NCI-H524 treated with DMSO at 0.1 percent for 48 hours (cell line): ENCODE measurements at regions not wholly inside any gene's neighbourhood (a gene's known extent, or its start where the extent isn't known, plus 50 kb on each side); places are given as distances from the start of the nearest gene placed in this dataset.
"Not testable (repeated sequence)": the region's sequence is repeated elsewhere in the genome, so short reads cannot be mapped to it uniquely, and the experiment has no call there.

Experiments
- DNase-seq: peaks from one replicate; lab custom pipeline; 2025; lab: John Stamatoyannopoulos, UW

DNA sequence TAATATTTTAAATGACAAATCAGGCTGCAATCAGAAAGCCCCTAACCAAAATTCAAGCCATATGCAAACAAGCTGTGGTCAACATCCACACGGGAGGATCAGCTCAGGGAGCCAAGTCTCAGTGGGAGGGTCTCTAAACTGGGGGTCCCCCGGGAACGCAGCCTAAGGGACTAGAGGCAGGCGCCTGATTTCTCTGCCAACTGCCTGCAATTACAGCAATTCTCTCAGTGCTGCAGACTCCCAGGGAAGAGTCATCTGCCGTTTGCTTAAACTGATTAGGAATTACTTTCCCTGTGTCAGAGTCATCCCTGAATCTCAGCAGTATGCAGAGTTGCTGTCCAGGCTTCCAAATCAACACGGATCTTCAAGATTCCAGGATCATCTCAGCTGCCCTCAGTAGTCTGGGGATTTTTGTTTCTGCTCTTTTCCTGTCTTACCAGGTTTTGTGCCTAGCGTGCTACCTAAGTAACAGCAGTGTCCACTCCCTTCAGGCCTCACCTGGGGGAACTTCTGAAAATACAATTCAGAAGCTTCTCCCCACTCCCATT is 247.8 kb downstream of the RRAGC start:
- no peak for DNase-seq

DNA sequence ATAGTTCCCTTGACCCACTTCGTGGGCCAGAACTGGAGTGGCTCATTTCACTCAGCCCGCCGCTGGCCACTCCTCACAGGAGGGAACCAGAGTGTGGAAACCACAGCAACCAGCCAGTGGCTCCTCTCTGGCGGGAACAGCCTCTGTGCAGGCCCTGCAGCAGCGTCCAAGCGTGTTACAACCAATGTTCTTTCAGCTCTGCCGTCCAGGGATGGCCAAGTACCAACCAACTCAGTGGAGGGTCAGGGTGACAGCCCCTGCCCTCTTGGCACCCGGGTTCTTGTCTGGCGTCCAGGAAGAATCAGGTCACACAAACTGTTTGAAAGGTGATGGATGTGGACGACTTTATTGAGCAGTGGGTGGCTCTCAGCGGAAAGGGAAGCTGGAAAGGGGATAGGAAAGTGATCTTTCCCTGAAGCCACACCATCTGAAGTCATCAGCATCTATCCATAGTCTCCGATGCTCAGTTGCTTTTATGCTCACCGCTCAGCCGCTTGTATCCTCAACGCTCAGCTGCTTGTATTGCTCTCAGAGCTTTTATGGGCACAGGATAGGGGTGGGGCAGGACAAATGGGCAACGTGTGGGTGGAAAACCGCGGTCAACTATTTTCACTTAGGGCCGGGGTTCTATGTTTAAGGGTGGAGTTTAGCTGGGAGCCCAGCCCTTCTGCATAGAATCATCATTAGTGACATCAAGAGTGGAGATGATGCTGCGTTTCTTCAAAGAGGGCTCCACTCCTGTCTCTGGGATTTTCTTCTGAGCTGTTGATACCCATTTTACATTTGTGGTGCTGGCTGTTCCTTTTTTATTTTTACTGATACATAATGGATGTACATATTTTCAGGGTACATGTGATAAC is 250.2 kb downstream of the RRAGC start:
- no peak for DNase-seq

DNA sequence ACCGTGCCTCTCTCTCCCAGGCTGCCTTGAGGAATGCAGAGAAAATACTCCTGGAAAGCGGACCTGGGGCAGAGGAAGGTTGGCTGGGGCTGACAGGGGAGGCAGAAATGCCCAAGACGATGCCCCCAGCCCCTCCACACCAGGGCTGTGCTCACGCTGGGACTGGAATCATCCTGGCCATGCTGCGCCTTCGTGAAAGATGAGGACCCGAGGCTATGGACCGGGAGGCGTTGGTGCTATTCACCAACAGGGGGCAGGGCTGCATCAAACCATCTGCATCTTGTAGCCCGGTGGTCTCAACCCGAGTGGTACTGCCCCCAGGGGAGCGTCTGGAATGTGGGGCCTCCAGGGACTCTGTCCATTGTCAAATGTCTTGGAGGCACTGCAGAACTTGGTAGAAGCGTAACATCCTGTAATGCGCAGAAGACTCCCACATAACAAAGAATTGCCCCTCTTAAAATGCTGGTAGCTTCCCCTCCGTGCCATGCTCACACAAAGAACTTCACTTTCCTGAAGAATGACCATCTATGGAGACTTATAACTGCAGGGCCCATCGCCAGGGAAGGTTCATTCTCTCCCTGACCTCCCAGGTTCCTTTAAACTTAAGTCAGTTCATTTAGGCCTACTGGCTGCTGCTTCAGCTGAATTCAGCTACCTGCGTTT is 251.2 kb downstream of the RRAGC start:
- DNase-seq: no peak

DNA sequence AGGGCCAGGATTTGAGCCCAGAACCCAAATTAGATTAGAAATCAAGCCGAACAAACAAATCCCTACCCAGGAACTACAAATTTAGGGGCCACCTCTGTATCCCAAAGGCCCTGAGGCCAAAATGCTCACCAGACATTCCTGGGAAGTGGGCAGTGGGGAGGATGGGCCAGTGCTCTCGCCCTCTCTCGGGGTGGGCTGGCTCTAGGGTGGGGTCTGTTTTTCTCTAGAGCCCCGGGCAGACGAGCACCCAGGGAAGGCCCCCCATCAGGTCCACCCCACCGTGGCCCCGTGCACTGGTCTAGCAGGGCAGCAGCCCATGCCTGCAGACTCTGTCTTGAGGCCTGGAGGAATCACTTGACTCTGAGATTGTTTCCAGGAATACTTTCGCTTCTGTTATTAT is 252.0 kb downstream of the RRAGC start:
- no peak for DNase-seq

DNA sequence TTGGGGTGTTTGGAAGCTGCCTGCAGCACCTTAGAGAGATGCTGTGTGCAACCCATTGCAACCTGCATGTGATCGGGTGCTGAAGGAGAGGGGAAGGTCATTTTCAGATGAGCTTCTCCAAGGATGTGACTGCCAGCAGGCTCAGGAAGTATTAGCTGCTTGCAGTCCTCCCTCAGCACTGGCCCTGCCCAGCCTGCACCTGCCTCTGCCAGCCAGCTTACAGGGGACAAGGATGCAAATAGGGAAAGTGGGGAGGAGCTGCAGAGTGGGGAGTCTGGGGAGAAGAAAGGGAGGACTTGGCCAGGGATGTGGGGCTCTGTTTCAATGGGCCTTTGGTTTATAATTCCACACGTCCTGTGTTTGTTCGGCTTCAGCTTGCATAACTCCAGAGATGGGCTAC is 254.5 kb downstream of the RRAGC start:
- DNase-seq: no peak

DNA sequence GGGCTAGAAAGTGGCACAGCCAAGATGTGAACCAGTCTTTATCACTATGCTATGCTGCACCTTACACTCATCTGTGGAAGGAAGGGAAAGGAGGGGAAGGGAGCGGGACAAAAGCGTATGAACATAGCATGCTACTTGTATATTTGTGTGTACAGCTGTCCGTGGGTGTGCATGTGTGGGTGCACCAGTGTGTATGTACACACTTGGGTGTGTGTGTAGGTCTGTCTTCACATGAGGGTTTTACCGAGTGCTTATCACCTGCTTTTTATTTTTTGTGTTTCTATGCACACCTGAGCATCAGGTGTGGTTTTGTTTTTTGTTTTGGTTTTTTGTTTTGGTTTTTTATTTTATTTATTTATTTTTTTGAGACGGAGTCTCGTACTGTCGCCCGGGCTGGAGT is 255.7 kb downstream of the RRAGC start:
- DNase-seq: no peak

DNA sequence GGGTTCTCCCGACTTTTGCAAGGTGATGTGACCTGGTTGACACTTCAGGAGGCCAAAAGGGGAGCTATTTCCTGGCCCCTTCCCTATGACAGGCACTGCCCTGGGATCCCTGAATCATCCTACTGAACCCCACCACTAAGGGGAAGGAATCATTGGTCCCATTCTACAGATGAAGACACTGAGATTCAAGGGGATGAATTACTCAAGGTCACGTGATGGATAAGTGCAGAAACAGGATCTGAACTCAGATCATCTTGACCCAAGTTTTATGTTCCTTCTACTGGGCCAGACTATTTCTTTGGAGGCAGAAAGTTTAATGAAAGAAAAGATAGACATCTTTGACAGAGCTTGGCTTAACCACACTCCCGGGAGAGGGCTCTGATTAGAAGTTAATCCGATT is 258.7 kb downstream of the RRAGC start:
- DNase-seq: no peak

DNA sequence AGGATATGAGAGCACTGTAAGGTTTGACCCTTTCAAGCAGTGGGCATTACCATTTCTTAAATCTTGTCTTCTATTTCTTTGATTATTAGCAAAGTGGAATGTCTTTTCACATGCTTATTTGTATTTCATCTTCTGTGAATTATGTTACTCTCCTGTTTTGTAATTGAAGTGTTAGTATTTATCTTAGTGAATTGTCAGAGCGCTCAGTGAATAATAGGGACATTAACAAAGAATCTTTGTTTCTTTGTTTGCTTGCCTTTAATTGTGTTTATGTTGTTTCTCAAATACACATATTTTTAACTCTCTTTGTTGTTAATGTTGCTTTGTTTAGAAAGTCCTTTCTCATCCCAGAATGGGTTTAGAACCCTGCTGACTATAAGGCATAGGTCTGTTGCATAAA is 259.3 kb downstream of the RRAGC start:
- no peak for DNase-seq

DNA sequence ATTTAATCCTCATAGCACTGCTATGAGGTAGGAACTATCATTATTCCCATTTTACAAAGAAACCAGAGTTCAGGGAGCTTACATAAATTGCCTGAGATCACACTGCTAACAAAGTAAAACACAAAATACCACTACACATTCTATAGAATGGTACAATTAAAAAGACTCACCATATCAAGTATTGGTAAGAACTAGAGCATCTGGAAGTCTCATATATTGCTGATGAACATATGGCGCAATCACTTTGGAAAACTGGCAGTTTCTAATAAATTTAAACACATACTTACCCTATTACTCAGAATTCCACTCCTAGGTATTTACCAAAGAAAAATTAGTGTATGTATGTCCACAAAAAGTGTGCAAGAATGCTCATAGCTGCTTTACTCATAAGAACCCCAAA is 261.5 kb downstream of the RRAGC start:
- DNase-seq: no peak

DNA sequence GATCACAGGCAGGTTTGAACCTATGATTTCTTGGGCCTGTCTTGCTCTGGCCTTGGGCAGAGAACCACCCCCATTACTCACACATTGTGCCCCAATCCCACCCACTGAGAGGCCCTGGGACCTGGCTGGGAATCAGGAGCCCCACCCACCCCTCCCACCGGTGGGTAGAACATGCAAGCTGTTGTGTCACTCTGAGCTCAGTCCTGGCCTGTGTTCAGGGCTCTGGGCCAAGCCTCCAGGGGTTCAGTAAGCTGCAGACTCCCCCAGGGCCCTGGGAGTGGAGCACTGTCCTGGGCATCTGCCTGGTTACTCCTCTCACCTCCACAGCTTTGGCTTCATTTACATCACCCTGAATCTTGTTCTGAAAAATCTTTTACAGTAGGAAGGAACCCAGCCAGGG is 270.5 kb downstream of the RRAGC start:
- DNase-seq: no peak

DNA sequence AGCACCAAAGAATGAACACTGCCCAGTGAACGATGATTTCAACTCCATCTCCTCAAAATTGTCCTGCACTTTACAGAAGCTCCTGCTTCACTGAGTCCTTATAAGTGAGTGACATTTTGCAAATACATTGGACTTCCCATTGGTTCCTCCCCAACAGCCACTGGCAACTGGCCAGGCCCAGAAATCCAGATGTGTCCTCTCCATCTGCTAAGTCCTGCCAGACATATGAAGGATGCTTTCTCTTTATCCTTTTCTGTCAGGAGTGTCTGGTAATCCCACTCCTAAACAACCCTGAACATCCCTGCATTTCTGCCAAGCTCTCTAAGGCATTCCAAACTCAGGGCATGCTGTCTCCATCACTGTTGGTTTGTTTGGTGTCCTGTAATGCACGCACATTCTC is 271.8 kb downstream of the RRAGC start:
- no peak for DNase-seq

DNA sequence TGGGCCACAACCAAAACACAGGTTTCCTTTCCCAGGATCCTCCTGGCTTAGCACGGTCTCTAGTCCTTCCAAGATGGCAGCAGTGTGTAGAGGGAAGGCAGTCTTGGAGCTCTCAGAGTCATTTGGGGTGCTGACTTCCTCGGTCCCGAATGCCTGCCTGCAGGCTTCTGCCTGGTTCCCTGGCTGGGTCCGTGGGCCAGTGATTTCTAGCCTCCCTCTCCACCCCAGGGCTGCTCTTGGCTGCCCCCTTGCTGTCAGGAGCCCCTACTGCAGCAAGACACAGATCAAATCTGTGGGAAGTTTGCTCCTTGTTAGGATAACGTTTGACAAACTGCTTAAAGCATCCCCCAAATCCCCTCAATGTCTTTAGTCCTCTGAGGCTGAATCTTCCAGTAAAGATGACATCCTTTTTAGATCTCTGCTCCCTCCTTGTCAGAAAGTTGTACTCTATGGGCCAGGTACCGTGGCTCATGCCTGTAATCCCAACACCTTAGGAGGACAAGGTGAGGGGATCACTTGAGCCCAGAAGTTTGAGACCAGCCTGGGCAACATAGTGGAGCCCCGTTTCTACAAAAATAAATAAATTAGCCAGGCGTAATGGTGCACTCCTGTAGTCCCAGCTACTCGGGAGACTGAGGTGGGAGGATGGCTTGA is 272.5 kb downstream of the RRAGC start:
- DNase-seq: no peak

DNA sequence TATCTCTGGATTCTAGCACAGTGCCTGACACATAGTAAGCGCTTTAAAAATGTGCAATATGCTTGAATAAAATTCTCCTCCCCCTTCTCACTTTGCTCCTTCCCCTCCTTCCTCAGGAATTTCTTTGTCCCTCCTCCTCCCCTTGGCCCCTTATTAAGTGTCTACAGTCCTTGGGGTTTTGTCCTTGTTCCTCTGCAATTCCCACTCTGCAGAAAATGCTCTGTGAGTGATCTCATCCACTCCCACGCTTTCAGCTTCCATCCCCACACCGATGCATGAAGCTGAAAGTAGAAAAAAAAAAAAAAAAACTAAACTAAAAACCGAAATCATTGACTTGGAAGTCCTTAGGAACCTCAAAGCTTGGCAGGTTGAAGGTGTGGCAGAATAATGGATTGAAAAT is 273.6 kb downstream of the RRAGC start:
- no peak for DNase-seq

DNA sequence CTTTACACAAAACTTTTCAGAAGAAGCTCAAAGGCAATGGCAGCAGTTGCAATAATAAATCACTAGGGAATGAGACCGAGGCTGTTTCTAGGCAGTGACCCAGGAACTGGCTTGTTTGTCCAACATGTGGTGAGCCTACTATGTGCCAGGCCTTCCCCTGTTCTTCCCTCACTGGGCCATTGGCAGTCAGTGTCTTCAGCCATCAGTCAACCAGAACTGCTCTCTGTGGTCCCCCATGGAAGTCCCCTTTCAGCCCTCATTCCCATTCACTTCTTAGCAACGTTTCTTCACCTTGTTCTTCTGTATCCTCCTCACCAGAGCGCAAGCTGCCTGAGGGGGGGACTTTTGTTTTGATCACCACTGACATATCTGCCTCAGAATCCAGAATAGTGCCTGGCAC is 274.1 kb downstream of the RRAGC start:
- no peak for DNase-seq

DNA sequence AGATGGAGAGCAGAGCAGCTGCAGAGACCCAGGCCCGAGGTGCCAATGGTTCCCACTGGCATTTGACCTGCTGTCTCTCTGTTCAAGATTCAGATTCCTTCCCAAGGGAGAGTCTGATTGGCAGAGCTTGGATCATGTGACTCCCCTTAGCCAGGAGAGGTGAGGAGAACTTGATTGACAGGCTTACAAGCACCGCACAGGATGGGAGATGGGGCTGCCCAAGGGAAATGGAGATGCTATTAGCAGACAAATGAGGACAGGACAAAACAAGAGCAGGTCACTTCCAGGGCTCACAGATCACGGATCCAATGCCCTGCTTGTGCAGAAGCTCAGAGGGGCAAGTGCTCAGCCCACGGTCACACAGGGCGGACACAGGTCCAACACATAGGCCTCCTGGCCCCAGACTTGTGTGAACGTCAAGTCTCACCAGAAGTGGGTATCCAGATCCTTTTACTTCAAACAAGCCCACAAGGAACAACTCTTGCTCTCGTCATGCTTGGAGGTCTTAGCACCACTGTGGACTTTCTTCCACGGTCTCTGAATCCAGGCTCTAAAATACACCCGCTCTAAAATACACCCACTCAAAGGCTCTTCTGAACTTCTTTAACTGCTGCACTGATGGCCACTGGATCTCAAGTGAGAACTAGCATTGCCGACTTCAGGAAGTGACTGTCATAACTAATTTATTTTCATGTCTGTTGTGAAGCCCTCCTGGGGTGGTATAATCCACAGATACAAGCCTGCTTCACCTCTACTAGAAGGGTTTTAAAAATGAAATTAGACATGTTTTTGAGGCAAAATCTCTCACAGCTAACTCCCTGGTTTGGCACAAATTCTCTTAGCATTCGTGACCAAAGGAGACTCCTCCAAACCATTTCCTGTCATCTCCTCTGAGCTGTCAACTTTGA is 274.9 kb downstream of the RRAGC start:
- no peak for DNase-seq

DNA sequence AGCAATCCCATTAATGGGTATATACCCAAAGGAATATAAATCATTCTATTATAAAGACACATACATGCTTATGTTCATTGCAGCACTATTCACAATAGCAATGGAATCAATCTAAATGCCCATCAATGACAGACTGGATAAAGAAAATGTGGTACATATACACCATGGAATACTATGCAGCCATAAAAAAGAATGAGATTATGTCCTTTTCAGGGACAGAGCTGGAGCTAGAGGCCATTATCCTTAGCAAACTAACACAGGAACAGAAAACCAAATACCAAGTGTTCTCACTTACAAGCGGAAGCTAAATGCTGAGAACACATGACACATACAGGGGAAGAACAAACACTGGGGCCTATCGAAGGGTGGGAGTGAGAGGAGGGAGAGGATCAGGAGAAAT is 276.3 kb downstream of the RRAGC start:
- not testable (repeated sequence) for DNase-seq

DNA sequence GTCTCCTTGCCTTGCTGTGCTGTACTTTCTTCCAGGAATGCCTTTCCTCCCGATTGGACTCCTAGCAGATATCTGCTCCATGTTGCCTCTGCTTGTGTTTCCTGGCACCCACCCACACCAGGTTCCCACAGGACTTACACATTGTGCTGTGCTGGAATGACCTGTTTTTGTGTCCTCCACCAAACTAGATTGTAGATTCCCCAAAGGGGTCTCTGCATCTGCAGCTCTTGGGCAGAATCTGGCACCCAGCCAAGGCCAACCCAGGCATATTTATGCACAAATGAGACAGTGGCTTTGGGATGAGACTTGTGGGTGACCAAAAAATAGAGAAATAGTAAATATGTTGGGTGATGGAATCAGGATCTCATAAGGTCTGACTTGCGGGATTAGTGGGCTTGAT is 278.2 kb downstream of the RRAGC start:
- no peak for DNase-seq

DNA sequence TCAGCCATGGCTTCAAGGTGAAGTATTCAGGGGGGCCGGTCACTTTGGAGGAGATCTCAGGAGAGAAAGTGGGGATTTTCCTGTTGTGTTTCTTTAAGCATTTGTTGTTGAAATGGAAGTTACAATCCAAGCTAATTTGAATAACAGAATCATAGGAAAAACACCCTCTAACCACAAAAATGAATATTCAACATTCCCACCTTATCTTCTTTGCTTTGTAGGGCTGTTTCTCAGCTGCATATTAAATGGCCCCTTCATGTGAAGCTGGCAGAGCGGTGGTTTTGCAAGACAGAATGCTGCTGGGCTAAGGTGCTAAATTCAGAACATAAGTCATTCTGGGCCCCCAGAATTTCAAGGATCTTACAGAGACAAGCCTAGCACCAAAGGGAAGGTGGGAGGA is 279.0 kb downstream of the RRAGC start:
- no peak for DNase-seq

DNA sequence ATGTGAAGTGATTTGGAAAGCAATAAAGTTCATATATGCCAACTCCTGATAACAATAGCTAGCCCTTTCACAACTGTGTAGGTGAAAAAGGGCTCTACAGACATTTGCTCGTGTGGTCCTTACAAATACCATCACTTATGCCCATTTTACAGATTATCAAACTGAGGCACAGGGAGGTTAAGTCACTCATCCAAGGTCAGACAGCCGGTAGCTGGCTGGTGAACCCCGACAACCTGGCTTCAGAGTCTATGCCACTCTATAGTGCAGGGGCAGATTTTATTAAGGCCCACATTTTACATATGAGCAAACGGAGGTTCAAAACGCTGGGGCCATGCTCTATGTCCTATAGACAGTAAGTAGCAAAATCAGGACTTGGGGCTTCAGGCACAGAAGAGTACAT is 280.5 kb downstream of the RRAGC start:
- no peak for DNase-seq

DNA sequence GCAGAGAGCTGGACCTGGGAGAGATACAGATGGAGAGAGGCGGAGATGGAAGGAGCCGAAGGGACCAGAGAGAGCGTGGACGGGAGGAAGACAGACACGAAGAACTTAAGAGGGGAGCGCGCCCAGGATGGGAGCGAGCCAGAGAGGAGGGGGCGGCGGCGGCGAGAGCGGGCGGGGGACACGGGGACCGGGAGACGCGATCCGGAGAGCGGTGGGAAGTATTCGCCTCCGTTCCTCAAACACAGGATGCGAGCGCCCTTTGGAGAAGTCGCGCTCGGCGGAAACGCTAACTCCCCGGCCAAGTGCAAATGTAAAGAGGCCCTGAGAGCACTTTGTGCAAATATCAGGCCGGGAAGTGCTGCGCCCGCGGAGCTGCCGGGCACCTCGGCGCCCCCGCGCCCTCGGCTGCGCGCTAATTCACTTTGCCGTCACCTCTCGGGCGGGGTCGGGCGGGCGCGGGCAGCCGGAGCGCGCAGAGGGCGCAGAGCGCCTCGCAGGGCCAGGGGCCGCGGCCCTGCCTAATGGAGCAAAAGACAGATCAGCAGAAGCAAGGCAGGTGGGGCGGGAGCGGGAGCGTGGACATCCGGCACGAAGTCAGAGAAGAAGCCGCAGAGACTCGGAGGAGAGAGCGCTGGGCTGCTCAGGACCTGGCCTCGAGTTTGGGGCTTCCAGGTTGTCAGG is 281.2 kb downstream of the RRAGC start:
- DNase-seq: no peak

DNA sequence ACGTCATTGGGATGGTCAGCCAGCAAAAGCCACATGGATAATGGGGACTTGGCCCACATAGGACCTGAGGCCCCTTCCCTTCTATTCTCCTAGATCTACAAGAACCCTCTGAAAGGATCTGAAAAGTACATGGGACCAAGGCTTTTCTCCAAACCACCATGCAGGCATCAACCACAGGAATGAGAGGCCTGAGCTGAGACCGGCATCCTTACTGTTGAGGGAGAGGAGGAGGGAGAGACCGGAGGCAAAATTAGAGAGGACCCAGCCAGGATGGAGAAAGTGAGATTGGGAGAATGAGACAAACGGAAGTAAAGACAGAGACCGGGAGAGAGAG is 281.7 kb downstream of the RRAGC start:
- DNase-seq: no peak
